Left lung (tissue), 4 donors: ENCODE measurements at regions not wholly inside any gene's neighbourhood (a gene's known extent, or its start where the extent isn't known, plus 50 kb on each side); places are given as distances from the start of the nearest gene placed in this dataset.

Source experiments
- ATAC-seq: fragments of 200-7000 bp; cut with Tn5 transposase; one replicate; pipeline ENCODE4 v1.9.1; 2020; ENCODE audit warnings: moderate library complexity
- DNase-seq, 4 donors: peaks; one replicate each; pipeline ENCODE4 v3.0.0-alpha.2; 2013 to 2020
- H3K27ac ChIP-seq, 2 donors: fragments of 200-600 bp; sonication (generic) in 1 of 2; one replicate each; pipeline versions ENCODE4 v1.5.0 to v1.8.0; 2020 to 2021
- H3K27me3 ChIP-seq, 2 donors: fragments of 200-600 bp; sonication (generic) in 1 of 2; one replicate each; pipeline versions ENCODE4 v1.5.0 to v1.8.0; 2020 to 2021
- H3K36me3 ChIP-seq, 2 donors: fragments of 200-600 bp; sonication (generic) in 1 of 2; one replicate each; pipeline versions ENCODE4 v1.5.0 to v1.8.0; 2020 to 2021
- H3K4me1 ChIP-seq, 2 donors: fragments of 200-600 bp; one replicate each; pipeline ENCODE4 v1.8.0; 2021
- H3K4me3 ChIP-seq, 2 donors: fragments of 200-600 bp; sonication (generic) in 1 of 2; one replicate each; pipeline versions ENCODE4 v1.5.0 to v1.8.0; 2020 to 2021; ENCODE audit warnings: mild to moderate bottlenecking in 1 of 2
- H3K9me3 ChIP-seq, 2 donors: fragments of 200-600 bp; sonication (generic) in 1 of 2; one replicate each; pipeline versions ENCODE4 v1.5.0 to v1.8.0; 2020 to 2021
- CTCF ChIP-seq, 2 donors: fragments of 200-600 bp; sonication (generic) in 1 of 2; IDR thresholded peaks; one replicate each; pipeline versions ENCODE4 v1.5.0 to v1.8.0; 2021; ENCODE audit warnings: antibody characterized with exemption in 2 of 2
- intact Hi-C, 2 donors: fragments of 100-400 bp; cut with DNase I; formaldehyde crosslinking; loops; one replicate each; pipeline versions ENCODE4 v1.11.2 to v1.14.2; 2022
- donor health status: DM: no; HTN: yes; CAD: no.
- donor health status: DM: no; HTN: no; CAD: no.

GRCh38 chr5:17794815-17795214 is 160.6 kb downstream of the TAF11L14 start:
- H3K4me1 ChIP-seq: peaks cover 0 to 4% of the 10 kb centered on the region in 2 donors
- TF ChIP-seq CTCF (IDR thresholded peaks at IDR 0.05): no peak
- H3K27me3 ChIP-seq: no peaks in the 10 kb centered on the region
- H3K4me3 ChIP-seq: no peak overlapping the region
- intact Hi-C loops: no loop called here
- no peaks in the 10 kb centered on the region for H3K36me3 ChIP-seq
- no peak overlapping the region for H3K27ac ChIP-seq
- H3K9me3 ChIP-seq: no peaks in the 10 kb centered on the region
- DNase-seq (no peak), ATAC-seq (no peak)

DNA sequence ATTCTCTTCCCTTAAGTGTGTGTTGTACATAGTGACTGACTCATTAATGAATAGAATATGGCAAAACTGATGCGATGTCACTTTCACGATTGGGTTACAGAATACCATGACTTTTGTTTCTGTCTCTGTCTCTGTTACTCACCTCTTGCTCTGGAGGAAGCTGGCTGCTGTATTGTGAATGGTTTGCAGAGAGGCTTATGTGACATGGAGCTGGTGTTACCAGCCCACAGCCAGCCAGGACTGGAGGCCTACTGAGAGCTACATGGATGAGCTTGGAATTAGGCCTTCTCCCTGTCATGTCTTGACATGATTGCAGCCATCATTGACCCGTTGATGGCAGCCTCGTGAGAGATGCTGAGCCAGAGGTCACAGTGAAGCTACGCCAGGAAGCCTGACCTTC is 161.9 kb downstream of the TAF11L14 start:
- ATAC-seq (no peak), DNase-seq (no peak)
- Histone ChIP-seq H3K36me3 (no peaks in the 10 kb centered on the region), H3K4me3 (no peak overlapping the region), H3K9me3 (no peaks in the 10 kb centered on the region), H3K27me3 (no peaks in the 10 kb centered on the region), H3K27ac (no peak overlapping the region), H3K4me1 (peaks cover 0 to 4% of the 10 kb centered on the region in 2 donors)
- intact Hi-C loops: no loop called here
- TF ChIP-seq CTCF (IDR thresholded peaks at IDR 0.05): no peak

DNA sequence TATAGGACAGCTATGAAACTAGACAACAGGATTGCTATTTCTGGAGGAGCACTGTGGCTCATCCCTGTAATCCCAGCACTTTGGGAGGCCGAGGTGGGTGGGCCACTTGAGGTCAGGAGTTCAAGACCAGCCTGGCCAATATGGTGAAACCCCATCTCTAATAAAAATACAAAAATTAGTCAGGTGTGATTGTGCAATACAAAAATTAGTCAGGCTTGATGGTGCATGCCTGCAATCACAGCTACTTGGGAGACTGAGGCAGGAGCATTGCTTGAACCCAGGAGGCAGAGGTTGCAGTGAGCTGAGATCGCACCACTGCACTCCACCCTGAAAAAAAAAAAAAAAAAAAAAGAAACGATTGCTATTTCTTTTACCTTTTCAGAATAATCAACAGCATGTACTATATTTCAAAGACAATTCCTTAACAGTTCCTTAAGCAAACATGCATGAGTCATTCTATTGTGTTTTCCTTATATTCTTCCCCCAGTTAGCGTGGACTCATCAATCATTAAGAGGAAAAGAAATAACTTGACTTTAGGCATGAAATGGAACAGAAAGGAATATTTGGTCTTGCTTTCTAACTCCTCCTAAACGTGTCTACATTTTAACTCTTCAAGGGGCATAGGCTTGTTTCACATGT is 162.6 kb downstream of the TAF11L14 start:
- H3K9me3 ChIP-seq: no peaks in the 10 kb centered on the region
- no peak overlapping the region for H3K4me3 ChIP-seq
- H3K27ac ChIP-seq: no peak overlapping the region
- no peak for TF ChIP-seq CTCF (IDR thresholded peaks at IDR 0.05)
- no peaks in the 10 kb centered on the region for H3K27me3 ChIP-seq
- intact Hi-C loops: no loop called here
- H3K36me3 ChIP-seq: no peaks in the 10 kb centered on the region
- peaks cover 0 to 4% of the 10 kb centered on the region in 2 donors for H3K4me1 ChIP-seq
- ATAC-seq (no peak), DNase-seq (no peak)

DNA sequence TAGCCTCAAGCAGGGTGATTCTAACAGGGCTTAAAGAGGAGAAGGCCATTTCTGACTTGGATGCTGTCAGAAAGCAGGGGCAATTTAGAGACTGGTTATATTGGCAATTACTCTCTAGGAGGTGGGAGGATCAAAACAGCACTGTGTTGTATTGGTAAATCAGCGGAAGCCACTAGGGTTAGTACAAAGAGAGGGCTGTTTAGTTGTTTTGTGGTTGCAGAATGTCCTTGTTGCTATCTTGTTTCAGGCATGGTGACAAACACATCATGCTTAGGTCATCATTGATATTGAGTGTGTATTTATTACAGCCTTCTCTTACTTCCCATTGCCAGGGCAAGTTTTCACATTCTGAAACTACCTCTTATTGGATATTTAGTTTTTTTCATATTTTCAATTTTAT is 165.3 kb downstream of the TAF11L14 start:
- no peak for DNase-seq
- no peak overlapping the region for H3K4me3 ChIP-seq
- no peak for TF ChIP-seq CTCF (IDR thresholded peaks at IDR 0.05)
- no peak for ATAC-seq
- H3K9me3 ChIP-seq: no peaks in the 10 kb centered on the region
- H3K27me3 ChIP-seq: no peaks in the 10 kb centered on the region
- peaks cover 0 to 4% of the 10 kb centered on the region in 2 donors for H3K4me1 ChIP-seq
- H3K36me3 ChIP-seq: no peaks in the 10 kb centered on the region
- intact Hi-C loops: no loop called here
- no peak overlapping the region for H3K27ac ChIP-seq

GRCh38 chr5:17801595-17801994 is 167.3 kb downstream of the TAF11L14 start:
- Histone ChIP-seq H3K9me3 (no peaks in the 10 kb centered on the region), H3K27ac (no peak overlapping the region), H3K27me3 (no peaks in the 10 kb centered on the region), H3K4me1 (no peaks in the 10 kb centered on the region), H3K36me3 (no peaks in the 10 kb centered on the region), H3K4me3 (no peak overlapping the region)
- no peak for ATAC-seq
- no peak for DNase-seq
- intact Hi-C loops: no loop called here
- TF ChIP-seq CTCF (IDR thresholded peaks at IDR 0.05): no peak
